Left lobe of liver (tissue), 2 donors: ENCODE measurements at regions not wholly inside any gene's neighbourhood (a gene's known extent, or its start where the extent isn't known, plus 50 kb on each side); places are given as distances from the start of the nearest gene placed in this dataset.

Source experiments
- ATAC-seq: fragments of 200-7000 bp; cut with Tn5 transposase; one replicate; pipeline ENCODE4 v1.9.1; 2020; ENCODE audit warnings: mild to moderate bottlenecking, moderate library complexity
- DNase-seq: peaks from one replicate; pipeline ENCODE4 v3.0.0-alpha.2; 2020; ENCODE audit warnings: low spot score
- donor health status: DM: no; HTN: no; CAD: no; lungs with moderate emphysema.
- donor health status: DM: no; HTN: yes; CAD: no.

- ATAC-seq (no peak), DNase-seq (no peak)
These were observed 221.8 kb downstream of the ANKRD60 start for GRCh38 chr20:58006346-58007316.

DNA sequence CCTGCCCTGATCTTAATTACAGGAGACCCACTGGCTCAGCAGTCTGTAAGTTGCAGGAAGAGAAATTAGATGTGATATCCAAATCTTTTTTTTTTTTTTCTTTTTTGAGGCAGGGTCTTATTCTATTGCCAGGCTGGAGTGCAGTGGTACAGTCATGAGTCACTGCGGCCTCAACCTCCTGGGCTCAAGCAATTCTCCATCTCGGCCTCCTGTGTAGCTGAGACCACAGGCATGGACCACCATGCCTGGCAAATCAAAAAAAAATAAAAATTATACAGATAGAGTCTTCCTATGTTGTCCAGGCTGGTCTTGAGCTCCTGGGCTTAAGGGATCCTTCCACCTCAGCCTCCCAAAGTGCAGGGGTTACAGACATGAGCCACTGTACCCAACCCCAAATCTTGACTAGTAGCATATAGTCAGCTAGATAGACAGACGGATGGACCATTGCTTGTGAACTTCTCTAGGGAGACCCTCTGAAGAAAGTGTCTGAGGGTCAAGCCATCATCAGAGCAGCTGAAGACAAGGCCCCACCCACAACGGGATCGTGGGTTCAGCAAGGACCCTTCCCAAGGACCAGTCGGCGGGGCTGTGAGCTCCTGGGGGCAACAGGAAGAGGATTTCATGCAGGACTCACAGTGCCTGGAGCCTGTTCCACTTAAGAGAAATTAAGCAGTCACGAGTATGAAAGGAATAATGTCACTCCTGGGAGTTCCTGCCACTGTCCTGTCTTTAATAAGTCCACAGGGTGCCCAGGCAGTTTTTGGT lies 222.7 kb downstream of the ANKRD60 start:
- DNase-seq (no peak), ATAC-seq (no peak)

DNA sequence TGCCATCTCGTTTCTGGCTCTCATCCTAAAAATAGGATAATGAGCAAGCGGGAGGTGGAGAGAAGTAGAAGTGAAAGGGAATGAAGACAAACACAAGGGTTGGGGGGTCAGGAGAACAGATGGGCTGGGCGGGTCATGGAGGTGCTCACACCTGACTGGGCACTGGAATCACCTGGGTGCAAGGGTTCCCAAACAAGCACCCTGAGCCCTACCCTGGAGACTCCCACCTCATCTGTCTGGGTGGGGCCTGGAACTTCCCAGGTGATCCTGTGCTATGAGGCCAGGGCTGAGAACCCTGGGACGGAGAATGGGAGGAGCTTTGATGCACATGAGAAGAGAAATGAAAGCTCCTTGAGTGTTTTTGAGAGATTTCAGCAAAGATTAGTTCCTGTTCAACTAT lies 223.6 kb downstream of the ANKRD60 start:
- no peak for ATAC-seq
- no peak for DNase-seq

DNA sequence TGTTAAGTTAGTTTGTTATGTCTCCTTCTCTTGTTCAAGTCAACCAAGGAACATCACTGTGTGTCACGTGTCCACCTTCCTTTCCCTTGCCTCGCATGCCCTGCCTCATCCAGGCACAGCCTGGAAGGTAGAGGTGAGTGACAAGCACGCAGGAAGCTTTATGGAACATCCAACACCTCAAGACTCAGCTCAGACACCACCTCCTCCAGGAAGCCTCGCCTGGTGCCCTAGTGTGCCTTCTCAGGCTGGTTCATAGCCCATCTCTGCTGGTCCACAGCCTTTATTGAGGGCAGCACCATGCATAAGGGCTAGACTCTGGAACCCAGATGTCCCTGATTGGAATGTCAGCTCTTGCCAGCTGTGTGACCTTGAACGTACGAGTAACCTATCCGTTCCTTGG lies 224.3 kb downstream of the ANKRD60 start:
- ATAC-seq = no peak
- no peak for DNase-seq

DNA sequence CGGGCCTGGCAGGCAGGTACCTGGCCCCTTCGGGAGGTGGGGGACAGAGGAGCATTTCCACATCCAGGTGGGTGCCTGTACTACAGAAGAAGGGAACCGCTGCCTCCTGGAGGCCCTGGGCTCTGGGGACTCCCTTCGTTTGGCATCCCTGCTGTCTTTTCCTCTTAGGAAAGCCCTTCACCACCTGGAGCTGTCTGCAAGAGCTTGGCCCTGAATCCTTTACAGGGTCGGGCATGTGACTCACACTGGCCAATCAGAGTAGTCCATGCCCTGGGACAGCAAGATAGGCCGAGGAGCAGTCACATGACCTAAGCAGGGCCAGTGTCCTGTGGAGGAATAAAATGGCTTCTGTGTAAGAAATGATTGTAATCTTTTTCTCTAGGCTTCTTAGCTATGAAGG lies 224.9 kb downstream of the ANKRD60 start:
- no peak for ATAC-seq
- DNase-seq = no peak

DNA sequence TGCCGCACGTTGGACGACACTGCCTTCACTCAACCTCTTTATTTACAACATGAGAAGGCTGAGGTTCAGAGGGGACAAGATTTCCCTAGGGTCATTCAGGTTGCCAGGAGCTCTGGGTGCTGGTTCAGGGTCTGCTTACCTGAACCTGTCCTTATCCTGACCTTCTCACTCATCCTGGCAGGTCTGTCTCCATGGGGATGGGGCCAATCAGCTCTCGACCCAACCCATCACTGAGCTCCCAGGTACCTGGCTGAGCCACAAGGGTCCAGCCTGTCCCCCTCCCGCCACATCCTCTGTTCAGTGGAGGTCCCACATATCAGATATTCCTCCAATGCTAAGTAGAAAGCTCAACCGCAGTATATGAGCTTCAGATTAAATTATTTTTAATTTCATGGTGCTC lies 225.6 kb downstream of the ANKRD60 start:
- DNase-seq (no peak), ATAC-seq (no peak)

- ATAC-seq = no peak
- DNase-seq = no peak
These were observed 226.5 kb downstream of the ANKRD60 start for GRCh38 chr20:58001946-58002345.

DNA sequence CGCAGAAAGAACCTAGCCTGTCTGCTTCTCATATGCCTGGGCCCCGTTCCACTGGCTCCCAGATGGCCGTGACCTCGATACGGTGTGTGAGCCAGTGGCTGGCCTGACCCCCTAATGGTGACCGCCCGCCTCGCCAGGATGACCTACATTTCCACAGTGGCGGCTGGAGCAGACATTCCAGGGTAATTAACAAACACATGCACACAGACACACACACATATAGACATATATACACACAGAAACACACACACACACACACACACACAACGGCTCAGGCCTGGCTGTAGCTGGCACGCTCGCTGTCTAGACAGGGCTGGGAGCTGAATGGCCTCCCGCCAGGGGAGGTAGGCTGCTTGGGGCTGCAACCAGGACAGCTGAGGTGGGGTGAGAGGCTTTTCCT lies 227.1 kb downstream of the ANKRD60 start:
- ATAC-seq = peak; percentile 64

GRCh38 chr20:58000861-58001260 lies 227.6 kb downstream of the ANKRD60 start:
- no peak for DNase-seq
- no peak for ATAC-seq

More for the DNA sequence above, 227.1 kb downstream of the ANKRD60 start:
- peak; percentile 56 for DNase-seq

DNA sequence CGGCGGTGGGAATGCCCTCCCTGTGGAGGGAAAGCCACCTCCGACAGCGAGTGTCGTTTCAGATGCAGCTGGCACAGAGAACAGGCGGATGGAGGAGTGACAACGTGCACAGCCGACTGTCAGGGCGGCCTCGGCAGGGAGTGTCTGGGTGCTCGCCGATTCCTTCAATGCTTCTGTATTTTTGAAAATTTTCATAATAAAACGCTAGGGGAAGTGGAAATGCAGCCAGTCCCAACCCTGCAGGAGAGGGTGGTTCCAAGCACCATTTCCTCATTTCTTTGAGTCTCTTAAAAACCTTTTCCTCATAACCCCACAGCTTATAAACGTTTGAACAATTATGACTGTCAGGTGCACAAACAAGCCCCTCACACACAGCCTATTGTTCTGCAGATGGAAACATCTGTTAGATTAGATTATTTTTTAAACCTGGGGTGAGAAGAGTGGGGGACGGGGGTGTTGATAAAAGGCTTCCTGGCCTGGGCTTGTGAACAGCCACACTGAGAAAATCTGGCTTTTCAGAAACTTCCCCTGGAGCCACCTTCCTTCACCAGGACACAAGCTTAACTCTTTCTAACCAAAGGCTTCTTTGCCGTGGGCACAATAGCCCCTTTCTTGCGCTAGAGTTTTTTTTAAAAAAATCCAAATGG lies 228.9 kb downstream of the ANKRD60 start:
- peak; percentile 59 for ATAC-seq
- DNase-seq = no peak

DNA sequence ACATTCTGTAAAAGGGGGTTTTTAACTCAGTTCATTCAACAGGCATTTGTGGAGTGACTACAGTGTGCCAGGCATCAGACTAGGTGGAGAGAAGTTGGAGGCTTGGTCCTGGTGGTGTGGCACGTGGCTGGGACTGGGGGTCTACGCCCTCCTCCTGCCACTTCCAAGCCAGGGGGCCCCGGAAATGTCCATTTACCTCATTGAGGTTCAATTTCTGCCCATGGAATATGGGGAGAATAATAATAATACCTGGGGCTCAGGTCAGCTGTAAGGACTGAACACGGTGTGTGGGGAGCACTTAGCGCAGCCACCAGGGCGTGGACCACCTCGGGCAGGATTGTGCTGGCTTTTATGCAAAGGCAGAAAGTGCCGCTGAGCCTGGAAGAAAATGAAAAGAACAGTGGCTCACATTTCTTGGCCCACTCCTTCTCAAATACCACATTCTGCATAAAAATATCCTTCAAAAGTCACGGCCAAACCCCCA lies 229.4 kb downstream of the ANKRD60 start:
- DNase-seq (no peak), ATAC-seq (no peak)

GRCh38 chr20:57998276-57998675 lies 230.2 kb downstream of the ANKRD60 start:
- ATAC-seq = no peak
- DNase-seq = no peak

DNA sequence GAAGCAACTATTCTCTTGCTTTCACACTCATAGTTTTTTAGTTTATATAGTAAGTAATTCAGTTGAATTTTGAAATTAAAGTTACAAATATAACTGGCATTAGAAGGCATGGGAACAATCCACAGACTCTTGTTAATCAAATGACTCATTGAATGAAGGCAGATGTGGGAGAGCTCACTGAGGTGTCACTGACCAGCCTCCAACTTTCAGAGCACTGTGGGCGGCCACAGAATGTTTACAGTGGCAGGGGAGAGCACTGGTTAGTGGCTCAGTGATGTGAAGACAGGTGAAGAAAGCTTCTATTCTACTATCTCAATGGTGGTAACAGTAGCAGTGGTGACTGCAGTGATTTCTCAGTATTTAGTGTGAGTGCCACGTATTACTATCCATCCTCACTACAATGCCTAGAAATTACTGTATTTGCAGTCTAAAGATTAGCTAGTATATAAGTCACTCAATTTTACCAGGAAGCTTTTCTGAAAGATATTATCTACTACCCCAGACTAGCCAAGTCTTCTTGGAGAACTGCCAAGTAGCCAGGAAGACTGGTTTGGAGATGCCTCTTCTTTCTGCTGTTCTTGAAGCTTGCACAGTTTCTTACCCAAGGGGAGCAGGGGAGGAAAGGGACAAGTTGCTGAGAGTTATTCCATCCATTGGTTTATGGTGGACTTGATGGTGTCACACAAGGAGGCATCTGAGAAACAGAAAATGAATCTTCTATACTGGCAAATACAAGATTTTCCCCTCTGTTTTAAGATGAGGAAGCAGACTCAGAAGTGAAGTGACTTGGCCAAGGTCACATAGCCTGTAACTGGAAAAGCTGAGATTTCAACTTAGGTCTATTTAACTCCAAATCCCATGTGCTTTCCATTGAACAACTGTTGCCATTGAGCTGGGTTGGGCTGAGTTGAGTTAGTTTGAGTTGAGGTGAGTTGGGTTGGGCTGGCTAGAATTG lies 231.2 kb downstream of the ANKRD60 start:
- ATAC-seq (no peak), DNase-seq (no peak)

DNA sequence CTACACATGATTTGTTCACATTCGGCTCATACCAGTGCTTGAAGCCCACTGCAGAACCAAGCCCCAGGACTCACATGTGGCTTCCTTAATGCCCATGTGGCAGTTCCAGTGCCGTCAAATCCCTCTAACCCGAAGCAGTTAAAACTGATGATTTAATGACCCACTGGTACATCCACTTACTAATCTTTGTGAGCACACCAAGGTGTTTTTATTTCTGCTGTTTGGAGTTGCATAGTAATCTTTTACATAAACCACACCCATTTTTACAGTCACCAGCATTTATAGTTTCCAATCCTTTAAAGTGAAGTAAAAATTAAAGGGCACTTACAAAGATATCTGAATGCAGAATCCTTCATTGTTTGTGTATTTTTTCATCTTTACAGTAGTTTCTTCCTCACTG lies 232.0 kb downstream of the ANKRD60 start:
- ATAC-seq (no peak), DNase-seq (no peak)

GRCh38 chr20:57995381-57995977 lies 233.0 kb downstream of the ANKRD60 start:
- ATAC-seq = no peak
- DNase-seq = no peak

- DNase-seq (no peak), ATAC-seq (no peak)
These were observed 234.6 kb downstream of the ANKRD60 start for GRCh38 chr20:57993716-57994431.

DNA sequence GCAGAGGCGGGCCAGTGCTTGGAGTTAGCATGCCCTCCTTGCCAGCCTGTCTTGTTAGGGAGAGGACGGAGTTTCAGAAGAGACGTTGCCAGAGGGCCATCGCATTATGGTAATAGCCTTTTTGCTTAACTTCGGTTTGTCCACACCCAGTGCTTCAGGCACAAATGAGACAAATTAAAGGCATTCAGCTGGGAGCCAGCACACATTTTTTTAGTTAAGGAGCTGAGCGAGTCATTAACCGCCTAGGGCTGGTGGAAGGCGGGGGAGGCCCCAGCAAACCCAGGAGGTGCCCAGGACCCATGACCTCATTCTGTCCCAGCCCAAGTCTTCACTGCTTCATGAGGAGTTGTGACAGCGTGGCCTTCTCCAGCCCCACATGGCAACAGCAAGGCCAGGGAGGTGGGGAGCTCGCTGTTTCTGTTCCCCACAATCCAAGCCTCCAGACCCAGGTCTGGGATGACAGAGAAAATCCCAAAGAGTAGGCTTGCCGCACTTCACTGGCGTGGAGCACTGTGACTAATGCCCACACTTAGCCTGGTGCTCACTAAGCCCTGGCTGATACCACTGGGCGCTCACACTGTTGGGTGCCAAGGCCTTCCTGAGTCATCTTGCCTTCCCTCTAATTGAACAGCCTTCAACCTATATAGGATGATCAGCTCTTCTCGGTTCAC lies 237.1 kb downstream of the ANKRD60 start:
- DNase-seq = no peak
- ATAC-seq = no peak

DNA sequence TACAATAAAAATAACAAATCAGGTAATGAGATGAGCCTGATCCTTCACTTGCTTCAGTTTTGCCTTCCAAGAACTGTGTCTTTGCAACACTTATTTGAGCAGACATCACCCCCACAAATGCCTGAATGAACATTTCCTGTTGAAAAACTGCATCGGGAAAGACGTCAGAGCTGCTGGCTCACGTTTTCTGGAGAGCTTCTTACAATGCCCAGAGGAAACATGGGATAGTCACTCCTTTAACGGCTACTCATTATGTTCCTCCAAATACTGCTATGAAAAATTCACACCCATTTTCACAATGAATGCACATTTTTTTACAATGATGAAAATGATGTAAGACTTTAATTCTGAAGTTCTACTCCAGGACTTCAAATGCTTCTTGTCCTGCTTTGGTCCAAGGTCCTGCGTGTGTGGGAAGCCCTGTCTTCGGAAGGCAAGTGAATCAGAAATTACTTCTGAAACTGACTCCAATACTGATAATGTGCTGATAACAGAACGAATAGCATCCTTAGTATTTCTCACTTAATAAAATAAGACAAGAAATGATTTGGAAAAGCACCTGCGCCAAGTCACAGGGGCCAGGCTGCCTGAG lies 238.0 kb downstream of the ANKRD60 start:
- DNase-seq (no peak), ATAC-seq (no peak)
